SK-N-MC (cell line): ENCODE measurements at regions not wholly inside any gene's neighbourhood (a gene's known extent, or its start where the extent isn't known, plus 50 kb on each side); places are given as distances from the start of the nearest gene placed in this dataset.

Experiments used
- DNase-seq: peaks from one replicate; pipeline ENCODE4 v3.0.0-alpha.2; 2011; ENCODE audit warnings: low read depth, low spot score
- H3K27ac ChIP-seq: fragments of 200-600 bp; sonication (generic); 2 replicates; pipeline ENCODE4 v1.5.1; 2016; ENCODE audit warnings: mixed run types
- H3K36me3 ChIP-seq: fragments of 200-600 bp; sonication (generic); 2 replicates; pipeline ENCODE4 v1.6.1; 2017; ENCODE audit warnings: antibody characterized with exemption, low read length, mixed read lengths; ENCODE audit not compliant: insufficient read depth
- H3K4me3 ChIP-seq: fragments of 200-600 bp; sonication (generic); 2 replicates; pipeline ENCODE4 v1.5.1; 2016
- H3K9ac ChIP-seq: fragments of 200-600 bp; sonication (generic); 2 replicates; pipeline ENCODE4 v1.8.0; 2017; ENCODE audit warnings: mixed run types, mixed read lengths; ENCODE audit not compliant: insufficient read length
- H3K9me3 ChIP-seq: fragments of 200-600 bp; sonication (generic); 2 replicates; pipeline ENCODE4 v1.6.1; 2017; ENCODE audit warnings: low read depth, mild to moderate bottlenecking, antibody characterized with exemption, low read length, moderate library complexity, mixed read lengths
- EZH2 ChIP-seq: fragments of 200-600 bp; sonication (generic); IDR thresholded peaks from one replicate; pipeline ENCODE4 v1.6.1; 2017; ENCODE audit warnings: antibody characterized with exemption
- FOXP2 ChIP-seq: optimal IDR thresholded peaks from 2 replicates; pipeline ENCODE3; 2011; ENCODE audit warnings: mild to moderate bottlenecking, moderate library complexity; ENCODE audit not compliant: insufficient read depth; ENCODE audit errors: extremely low read length, control extremely low read depth
- POLR2AphosphoS5 ChIP-seq: IDR thresholded peaks from 2 replicates; pipeline ENCODE4 v1.6.1; 2012; ENCODE audit warnings: mild to moderate bottlenecking, low read depth, low read length, borderline replicate concordance

DNA sequence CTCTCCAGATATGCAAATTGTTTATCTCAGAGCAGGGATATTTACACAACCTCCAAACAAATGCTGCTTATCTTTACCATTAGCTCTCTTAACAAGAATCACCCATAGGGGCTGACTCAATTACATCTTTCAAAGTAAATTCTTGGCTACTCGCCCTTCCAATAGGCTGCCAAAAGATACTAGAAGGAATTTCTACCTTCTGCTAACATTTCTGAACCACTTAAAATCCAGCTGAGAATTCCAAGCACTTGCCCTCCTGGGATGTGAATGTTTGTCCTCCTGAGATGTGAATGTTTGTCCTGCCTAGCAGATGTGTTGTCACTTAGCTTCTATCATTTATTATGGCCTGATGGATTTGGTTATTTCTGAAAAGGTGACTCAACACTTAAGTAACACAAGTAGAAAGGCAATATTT, 388.0 kb downstream of the GJA1 start:
- H3K9me3 ChIP-seq = no peaks in the 10 kb centered on the region; the same call in 1 of the 2 replicates
- H3K27ac ChIP-seq = no peak overlapping the region
- H3K4me3 ChIP-seq = no peak overlapping the region
- TF ChIP-seq POLR2AphosphoS5 = no peak
- no peak for TF ChIP-seq FOXP2
- TF ChIP-seq EZH2 = no peak
- no peak overlapping the region for H3K9ac ChIP-seq
- no peak for DNase-seq
- H3K36me3 ChIP-seq = no peaks in the 10 kb centered on the region

DNA sequence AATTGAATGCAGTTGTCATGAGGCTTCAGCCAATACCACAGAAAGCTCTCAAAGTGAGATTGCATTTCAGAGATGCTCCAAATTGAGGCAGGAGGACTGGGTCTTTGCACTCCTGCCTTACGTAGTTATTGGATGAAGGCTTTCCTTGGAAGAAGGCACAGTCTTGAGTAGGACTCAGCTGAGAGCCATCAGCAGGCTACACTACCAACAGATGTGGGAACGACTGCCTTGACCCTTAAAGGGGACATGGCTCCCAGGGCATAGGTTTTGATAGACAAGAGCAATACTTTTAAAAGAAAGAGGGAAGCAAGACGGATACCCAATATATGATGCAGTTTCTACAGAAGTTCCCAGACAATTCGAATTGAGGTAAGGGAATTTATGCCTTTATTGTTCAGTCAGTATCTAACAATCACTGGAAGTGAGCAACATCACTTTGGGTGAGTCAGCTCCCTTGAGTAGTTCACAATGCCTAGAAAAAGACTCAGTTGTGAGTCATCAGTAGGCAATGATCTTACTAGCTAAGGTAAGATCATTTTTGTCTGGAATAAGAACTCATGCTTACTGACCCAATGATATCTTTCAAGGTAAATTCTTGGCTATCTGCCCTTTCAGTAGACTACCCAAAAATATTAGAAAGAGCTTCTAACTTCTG, 390.8 kb downstream of the GJA1 start:
- Histone ChIP-seq H3K36me3 (no peaks in the 10 kb centered on the region), H3K9ac (no peak overlapping the region), H3K4me3 (no peak overlapping the region), H3K27ac (no peak overlapping the region), H3K9me3 (no peaks in the 10 kb centered on the region)
- no peak for DNase-seq
- TF ChIP-seq EZH2 (no peak), FOXP2 (no peak), POLR2AphosphoS5 (no peak)

DNA sequence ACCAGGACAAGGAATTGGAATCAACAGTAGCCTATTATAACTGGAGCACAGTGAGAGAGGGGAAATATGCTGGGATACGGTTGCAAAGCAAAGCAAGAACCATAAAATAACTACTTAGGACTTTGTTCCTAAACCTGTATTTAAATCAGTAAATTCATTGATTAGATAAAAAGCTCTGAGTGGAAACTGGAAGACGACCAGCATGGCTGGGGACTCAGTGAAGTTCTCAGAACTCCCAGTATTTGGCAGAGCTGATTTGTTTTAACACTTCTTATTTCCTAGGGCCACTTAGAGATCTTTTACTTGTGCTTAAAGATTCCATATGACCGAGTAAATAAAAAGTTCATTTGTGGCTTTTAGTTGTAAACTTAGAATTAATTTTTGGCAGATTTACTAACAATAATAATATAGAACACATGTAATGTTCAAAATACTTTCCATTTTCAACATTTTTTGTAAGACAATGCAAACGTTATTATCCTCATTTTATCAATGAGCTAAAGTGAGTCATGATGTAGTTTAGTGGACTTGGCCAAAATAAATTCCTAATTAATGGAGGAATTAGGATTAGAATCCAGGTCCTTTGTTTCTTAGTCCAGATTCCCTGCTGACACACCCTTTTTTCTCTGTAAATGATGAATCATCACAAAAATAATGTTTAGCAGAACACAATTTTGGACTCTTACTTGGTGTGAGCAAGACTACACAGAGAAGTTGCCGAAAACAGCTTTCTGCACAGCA, 392.9 kb downstream of the GJA1 start:
- Histone ChIP-seq H3K9ac (no peak overlapping the region), H3K4me3 (no peak overlapping the region), H3K36me3 (no peaks in the 10 kb centered on the region), H3K27ac (no peak overlapping the region), H3K9me3 (no peaks in the 10 kb centered on the region)
- no peak for DNase-seq
- no peak for TF ChIP-seq FOXP2
- TF ChIP-seq POLR2AphosphoS5 = no peak
- no peak for TF ChIP-seq EZH2

DNA sequence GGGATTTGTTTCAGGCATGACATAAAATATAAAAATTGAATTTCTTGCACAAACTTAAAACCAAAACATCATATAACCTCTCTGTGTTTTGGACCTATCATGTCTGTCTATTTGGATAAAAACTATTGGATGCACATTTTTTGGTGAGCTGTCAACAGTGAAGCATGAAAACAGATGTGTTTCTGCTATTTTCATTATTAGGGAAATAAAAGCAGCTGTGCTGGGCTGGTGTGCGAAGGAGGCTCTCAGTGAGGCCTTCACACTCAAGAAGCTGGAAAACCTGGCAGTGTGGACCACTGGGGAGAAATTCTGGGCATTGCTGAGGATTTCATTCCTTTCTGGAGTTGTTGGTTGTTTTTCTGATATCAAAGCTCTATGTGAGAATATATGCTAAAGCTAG, 395.3 kb downstream of the GJA1 start:
- no peak overlapping the region for H3K9ac ChIP-seq
- DNase-seq = no peak
- TF ChIP-seq POLR2AphosphoS5 = no peak
- no peak for TF ChIP-seq FOXP2
- TF ChIP-seq EZH2 = no peak
- no peaks in the 10 kb centered on the region for H3K9me3 ChIP-seq
- H3K27ac ChIP-seq = peak overlapping the region; percentile 44
- no peak overlapping the region for H3K4me3 ChIP-seq
- no peaks in the 10 kb centered on the region for H3K36me3 ChIP-seq

DNA sequence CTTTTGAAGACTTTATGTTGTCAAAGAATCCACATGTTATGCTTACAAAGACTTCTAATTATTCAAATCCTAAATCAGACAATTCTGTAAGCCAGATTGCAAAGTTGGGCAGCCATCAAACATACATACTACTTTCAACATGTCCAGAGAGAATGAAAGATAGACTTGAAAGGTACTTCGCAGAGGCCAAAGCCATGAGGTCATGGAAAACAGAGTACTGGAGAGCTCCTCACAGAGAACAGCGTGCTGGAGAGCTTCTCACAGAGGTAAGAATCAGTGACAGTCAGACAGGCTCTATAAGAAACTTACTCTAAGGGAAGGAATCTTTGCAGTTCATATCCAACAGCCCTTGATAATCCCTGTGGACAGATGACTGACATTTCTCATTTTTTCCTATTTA, 400.2 kb downstream of the GJA1 start:
- Histone ChIP-seq H3K27ac (no peak overlapping the region), H3K9ac (no peak overlapping the region), H3K4me3 (no peak overlapping the region), H3K9me3 (no peaks in the 10 kb centered on the region), H3K36me3 (no peaks in the 10 kb centered on the region)
- no peak for DNase-seq
- TF ChIP-seq EZH2 (no peak), POLR2AphosphoS5 (no peak), FOXP2 (no peak)

DNA sequence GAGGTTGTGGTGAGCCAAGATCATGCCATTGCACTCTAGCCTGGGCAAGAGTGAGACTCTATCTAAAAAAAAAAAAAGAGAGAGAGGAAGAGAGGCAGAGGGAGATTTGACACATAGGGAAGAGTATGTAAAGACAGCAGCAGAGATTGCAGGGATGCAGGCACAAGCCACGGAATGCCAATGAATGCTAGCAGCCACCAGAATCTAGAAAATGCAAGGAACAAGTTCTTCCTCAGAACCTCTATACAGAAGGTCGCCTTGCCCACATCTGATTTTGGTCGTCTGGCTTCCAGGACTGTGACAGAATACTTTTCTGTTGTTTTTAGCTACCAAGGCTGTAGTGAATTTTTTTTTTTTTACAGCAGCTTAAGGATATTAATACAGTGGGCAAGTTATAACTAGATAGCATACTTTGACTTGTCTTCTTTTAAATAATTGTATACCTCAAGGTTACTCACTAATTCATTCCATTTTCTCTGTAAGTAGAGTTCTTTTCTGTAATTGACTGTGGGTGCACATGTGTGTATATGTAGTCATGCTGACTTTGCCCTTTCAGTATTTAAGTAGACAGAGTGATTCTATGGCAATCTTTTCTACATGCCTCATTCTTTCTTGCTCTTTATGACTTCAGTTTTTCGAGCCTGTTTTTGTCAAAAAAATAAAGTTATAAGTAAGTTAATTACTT, 402.2 kb downstream of the GJA1 start:
- H3K9ac ChIP-seq = no peak overlapping the region
- H3K27ac ChIP-seq = no peak overlapping the region
- TF ChIP-seq POLR2AphosphoS5 (no peak), FOXP2 (no peak), EZH2 (no peak)
- no peak overlapping the region for H3K4me3 ChIP-seq
- H3K9me3 ChIP-seq = no peaks in the 10 kb centered on the region
- no peak for DNase-seq
- H3K36me3 ChIP-seq = no peaks in the 10 kb centered on the region

DNA sequence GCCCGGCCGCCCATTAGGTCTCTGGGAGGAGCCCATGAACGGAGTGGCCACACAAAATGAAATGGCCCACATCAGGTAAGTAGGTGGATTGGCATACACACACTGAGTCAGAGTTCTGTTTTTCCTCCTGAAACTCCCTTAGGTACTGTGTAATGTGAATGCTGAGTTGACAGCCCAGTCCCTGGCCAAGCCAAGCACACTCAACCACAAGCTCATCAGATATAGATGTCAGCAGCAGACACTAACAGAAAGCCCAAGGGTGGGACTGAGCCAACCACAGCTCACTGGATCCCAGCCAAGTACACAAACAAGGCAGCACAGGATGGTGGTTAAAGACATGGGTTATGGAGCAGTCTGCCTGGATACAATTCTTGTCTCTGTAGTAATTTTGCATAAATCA, 403.4 kb downstream of the GJA1 start:
- TF ChIP-seq EZH2 = no peak
- peak; percentile 81 for TF ChIP-seq FOXP2
- H3K9me3 ChIP-seq = no peaks in the 10 kb centered on the region
- no peak overlapping the region for H3K9ac ChIP-seq
- H3K36me3 ChIP-seq = no peaks in the 10 kb centered on the region
- H3K27ac ChIP-seq = no peak overlapping the region
- no peak overlapping the region for H3K4me3 ChIP-seq
- peak; percentile 66 for DNase-seq

DNA sequence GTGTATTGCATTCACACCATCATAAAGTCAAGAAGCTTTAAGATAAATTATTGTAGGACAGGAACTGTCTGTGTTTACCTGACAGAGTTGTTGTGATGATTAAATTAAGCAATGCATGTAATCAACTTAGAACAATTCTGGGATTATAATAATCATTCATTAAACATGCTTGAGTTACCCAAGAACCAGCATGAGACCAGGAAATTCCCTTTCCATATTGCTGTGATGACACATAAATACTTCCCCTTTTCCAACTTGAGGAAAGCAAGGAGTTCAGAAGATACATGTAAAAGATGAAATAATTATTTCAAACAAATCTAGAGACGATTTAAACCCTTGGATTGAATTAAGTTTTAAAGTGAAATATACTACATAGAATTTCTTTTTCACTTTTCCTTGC, 404.4 kb downstream of the GJA1 start:
- DNase-seq = no peak
- H3K27ac ChIP-seq = no peak overlapping the region
- H3K9me3 ChIP-seq = no peaks in the 10 kb centered on the region
- no peaks in the 10 kb centered on the region for H3K36me3 ChIP-seq
- no peak overlapping the region for H3K4me3 ChIP-seq
- H3K9ac ChIP-seq = no peak overlapping the region
- TF ChIP-seq FOXP2 (no peak), POLR2AphosphoS5 (no peak), EZH2 (no peak)
